ENCODE measurements at regions not wholly inside any gene's neighbourhood (a gene's known extent, or its start where the extent isn't known, plus 50 kb on each side); places are given as distances from the start of the nearest gene placed in this dataset.

GRCh38 chr10:121352231-121352855 is 245.9 kb downstream of the FGFR2 start (continued):
- TF ChIP-seq CHD2 (IDR thresholded peaks at IDR 0.05; ENCODE audit: low read length, partially characterized antibody): no peak

GRCh38 chr10:121355161-121355560 is 243.1 kb downstream of the FGFR2 start:
- no peaks in the 10 kb centered on the region for H3K79me2 ChIP-seq (ENCODE audit: insufficient read depth)
- ChIA-PET POLR2A (no interaction called here), CTCF (no interaction called here)
- H2AFZ ChIP-seq (ENCODE audit: low read depth): no peak overlapping the region
- no peaks in the 10 kb centered on the region for H3K27me3 ChIP-seq (ENCODE audit: insufficient read depth)
- peaks cover 0 to 5% of the 10 kb centered on the region in 2 experiments; a peak in 1 of 4 replicates for H3K4me1 ChIP-seq (ENCODE audit: control insufficient read depth in 1 of 2, insufficient read depth in 2 of 2, low read depth in 1 of 2, low read length in 1 of 2)
- H3K4me3 ChIP-seq (ENCODE audit: low read depth in 2 of 2, low read length in 1 of 2): no peak overlapping the region
- H3F3A ChIP-seq (replicated peaks; ENCODE audit: insufficient read depth): no peaks in the 10 kb centered on the region
- H3K27ac ChIP-seq (ENCODE audit: low read depth in 2 of 2, low read length in 1 of 2): no peak overlapping the region
- no peak overlapping the region for H3K9ac ChIP-seq
- no peaks in the 10 kb centered on the region for H3K9me2 ChIP-seq
- WGBS (ENCODE audit: low lambda C conversion rate): 32% methylated on average over 6 of the region's 6 CpGs
- no peaks in the 10 kb centered on the region for H4K20me1 ChIP-seq (ENCODE audit: insufficient read depth)
- H3K36me3 ChIP-seq (replicated peaks in 1 of 2; ENCODE audit: control insufficient read depth in 1 of 2, insufficient read depth in 2 of 2, low read length in 1 of 2): no peaks in the 10 kb centered on the region
- H3K4me2 ChIP-seq: no peak overlapping the region
- no peak for TF ChIP-seq YY1 (IDR thresholded peaks at IDR 0.05; ENCODE audit: low read depth)
- TF ChIP-seq EZH2phosphoT487 (IDR thresholded peaks at IDR 0.05; ENCODE audit: borderline replicate concordance, low read depth): no peak
- TF ChIP-seq NFIC (IDR thresholded peaks at IDR 0.05; ENCODE audit: borderline replicate concordance): no peak
- no peak for TF ChIP-seq CHD2 (IDR thresholded peaks at IDR 0.05; ENCODE audit: low read length, partially characterized antibody)
- no peak for TF ChIP-seq RCOR1 (IDR thresholded peaks at IDR 0.05; ENCODE audit: low read length)
- TF ChIP-seq ZBTB33 (IDR thresholded peaks at IDR 0.05; ENCODE audit: borderline replicate concordance, low read depth): no peak
- TF ChIP-seq GATA2 (CRISPR knock-in tag; IDR thresholded peaks at IDR 0.05): no peak
- no peak for TF ChIP-seq GABPA (IDR thresholded peaks at IDR 0.05; ENCODE audit: low read depth)
- DNase-seq: no peak
- no peaks in the 10 kb centered on the region for H3K9me3 ChIP-seq

- 33% methylated on average over 2 of the region's 2 CpGs for WGBS (ENCODE audit: low lambda C conversion rate)
- Histone ChIP-seq H3K4me2 (no peak overlapping the region), H3K27ac (ENCODE audit: low read depth in 2 of 2, low read length in 1 of 2) (no peak overlapping the region), H3K79me2 (ENCODE audit: insufficient read depth) (no peaks in the 10 kb centered on the region), H4K20me1 (ENCODE audit: insufficient read depth) (no peaks in the 10 kb centered on the region), H3K9me3 (no peaks in the 10 kb centered on the region), H3K9me2 (no peaks in the 10 kb centered on the region), H2AFZ (ENCODE audit: low read depth) (no peak overlapping the region), H3F3A (replicated peaks; ENCODE audit: insufficient read depth) (no peaks in the 10 kb centered on the region), H3K4me3 (ENCODE audit: low read depth in 2 of 2, low read length in 1 of 2) (no peak overlapping the region), H3K4me1 (ENCODE audit: control insufficient read depth in 1 of 2, insufficient read depth in 2 of 2, low read depth in 1 of 2, low read length in 1 of 2) (peaks cover 0 to 5% of the 10 kb centered on the region in 2 experiments; a peak in 1 of 4 replicates), H3K9ac (no peak overlapping the region), H3K27me3 (ENCODE audit: insufficient read depth) (no peaks in the 10 kb centered on the region), H3K36me3 (replicated peaks in 1 of 2; ENCODE audit: control insufficient read depth in 1 of 2, insufficient read depth in 2 of 2, low read length in 1 of 2) (no peaks in the 10 kb centered on the region)
- POLR2A ChIA-PET: no interaction called here
- CTCF ChIA-PET: no interaction called here
- no peak for DNase-seq
- TF ChIP-seq MEF2A (IDR thresholded peaks at IDR 0.05; ENCODE audit: borderline replicate concordance, low read depth): no peak
- no peak for TF ChIP-seq NRF1 (IDR thresholded peaks at IDR 0.05; ENCODE audit: low read depth, low read length)
- TF ChIP-seq SIN3A (IDR thresholded peaks at IDR 0.05; ENCODE audit: borderline replicate concordance, low read depth, low read length): no peak
- TF ChIP-seq JUND (IDR thresholded peaks at IDR 0.05): no peak
- no peak for TF ChIP-seq TAF1 (IDR thresholded peaks at IDR 0.05; ENCODE audit: borderline replicate concordance, low read depth, low read length)
- no peak for TF ChIP-seq YY1 (IDR thresholded peaks at IDR 0.05; ENCODE audit: low read depth)
- TF ChIP-seq RAD21 (IDR thresholded peaks at IDR 0.05; ENCODE audit: low read length): no peak
Observed at GRCh38 chr10:121356183-121356582, 242.1 kb downstream of the FGFR2 start.

All from SK-N-SH (cell line).